ENCODE measurements at regions not wholly inside any gene's neighbourhood (a gene's known extent, or its start where the extent isn't known, plus 50 kb on each side); places are given as distances from the start of the nearest gene placed in this dataset.

- TF ChIP-seq CTCF (IDR thresholded peaks at IDR 0.05; ENCODE audit: borderline replicate concordance, extremely low read depth, low read length, poor library complexity, severe bottlenecking), result no peak
- TF ChIP-seq EZH2 (IDR thresholded peaks at IDR 0.05; ENCODE audit: borderline replicate concordance, low read depth, low read length, severe bottlenecking), result no peak
- no peaks in the 10 kb centered on the region for H4K20me1 ChIP-seq (ENCODE audit: insufficient read depth, low read length)
- no peak for ATAC-seq (ENCODE audit: insufficient read depth, low read depth)
Observed at GRCh38 chr6:67736161-67736560, 898.9 kb upstream of the ADGRB3 start.

GRCh38 chr6:67735623-67736022 lies 899.5 kb upstream of the ADGRB3 start:
- Histone ChIP-seq H3K27me3 (ENCODE audit: insufficient read depth, low read length, poor library complexity) (no peaks in the 10 kb centered on the region), H3K36me3 (ENCODE audit: insufficient read depth, low read length) (no peaks in the 10 kb centered on the region), H4K20me1 (ENCODE audit: insufficient read depth, low read length) (no peaks in the 10 kb centered on the region), H3K9ac (ENCODE audit: low read depth, low read length) (no peak overlapping the region), H3K79me2 (ENCODE audit: insufficient read depth, low read length) (no peaks in the 10 kb centered on the region), H3K9me3 (ENCODE audit: insufficient read depth, low read length, severe bottlenecking) (no peaks in the 10 kb centered on the region), H3K4me3 (ENCODE audit: low read depth in 1 of 2, low read length in 2 of 2) (no peak overlapping the region), H3K4me2 (ENCODE audit: insufficient read depth, low read length) (no peak overlapping the region), H3K4me1 (ENCODE audit: insufficient read depth, low read length) (no peaks in the 10 kb centered on the region), H3K27ac (ENCODE audit: low read length) (no peak overlapping the region), H2AFZ (ENCODE audit: low read depth, low read length) (no peak overlapping the region)
- no peak for TF ChIP-seq CTCF (IDR thresholded peaks at IDR 0.05; ENCODE audit: borderline replicate concordance, extremely low read depth, low read length, poor library complexity, severe bottlenecking)
- TF ChIP-seq EZH2 (IDR thresholded peaks at IDR 0.05; ENCODE audit: borderline replicate concordance, low read depth, low read length, severe bottlenecking), result no peak
- no peak for ATAC-seq (ENCODE audit: insufficient read depth, low read depth)
- no peak for DNase-seq

More at GRCh38 chr6:67736161-67736560, 898.9 kb upstream of the ADGRB3 start:
- H3K4me2 ChIP-seq (ENCODE audit: insufficient read depth, low read length), result no peak overlapping the region
- no peak overlapping the region for H3K9ac ChIP-seq (ENCODE audit: low read depth, low read length)
- H3K27me3 ChIP-seq (ENCODE audit: insufficient read depth, low read length, poor library complexity), result no peaks in the 10 kb centered on the region
- H3K36me3 ChIP-seq (ENCODE audit: insufficient read depth, low read length), result no peaks in the 10 kb centered on the region
- no peaks in the 10 kb centered on the region for H3K4me1 ChIP-seq (ENCODE audit: insufficient read depth, low read length)
- no peak overlapping the region for H3K4me3 ChIP-seq (ENCODE audit: low read depth in 1 of 2, low read length in 2 of 2)
- no peak for DNase-seq
- no peak overlapping the region for H3K27ac ChIP-seq (ENCODE audit: low read length)
- H3K9me3 ChIP-seq (ENCODE audit: insufficient read depth, low read length, severe bottlenecking), result no peaks in the 10 kb centered on the region
- no peaks in the 10 kb centered on the region for H3K79me2 ChIP-seq (ENCODE audit: insufficient read depth, low read length)
- no peak overlapping the region for H2AFZ ChIP-seq (ENCODE audit: low read depth, low read length)

GRCh38 chr6:67722861-67723261 lies 912.2 kb upstream of the ADGRB3 start:
- ATAC-seq (ENCODE audit: insufficient read depth, low read depth), result no peak
- TF ChIP-seq CTCF (IDR thresholded peaks at IDR 0.05; ENCODE audit: borderline replicate concordance, extremely low read depth, low read length, poor library complexity, severe bottlenecking) (no peak), EZH2 (IDR thresholded peaks at IDR 0.05; ENCODE audit: borderline replicate concordance, low read depth, low read length, severe bottlenecking) (no peak)
- Histone ChIP-seq H3K4me1 (ENCODE audit: insufficient read depth, low read length) (no peaks in the 10 kb centered on the region), H4K20me1 (ENCODE audit: insufficient read depth, low read length) (no peaks in the 10 kb centered on the region), H3K27ac (ENCODE audit: low read length) (no peak overlapping the region), H3K9ac (ENCODE audit: low read depth, low read length) (no peak overlapping the region), H2AFZ (ENCODE audit: low read depth, low read length) (no peak overlapping the region), H3K4me2 (ENCODE audit: insufficient read depth, low read length) (no peak overlapping the region), H3K27me3 (ENCODE audit: insufficient read depth, low read length, poor library complexity) (no peaks in the 10 kb centered on the region), H3K79me2 (ENCODE audit: insufficient read depth, low read length) (no peaks in the 10 kb centered on the region), H3K36me3 (ENCODE audit: insufficient read depth, low read length) (no peaks in the 10 kb centered on the region), H3K4me3 (ENCODE audit: low read depth in 1 of 2, low read length in 2 of 2) (no peak overlapping the region), H3K9me3 (ENCODE audit: insufficient read depth, low read length, severe bottlenecking) (no peaks in the 10 kb centered on the region)
- DNase-seq, result no peak

- Histone ChIP-seq H2AFZ (ENCODE audit: low read depth, low read length) (no peak overlapping the region), H3K79me2 (ENCODE audit: insufficient read depth, low read length) (no peaks in the 10 kb centered on the region)
- TF ChIP-seq EZH2 (IDR thresholded peaks at IDR 0.05; ENCODE audit: borderline replicate concordance, low read depth, low read length, severe bottlenecking) (no peak), CTCF (IDR thresholded peaks at IDR 0.05; ENCODE audit: borderline replicate concordance, extremely low read depth, low read length, poor library complexity, severe bottlenecking) (no peak)
Observed at GRCh38 chr6:67717281-67717680, 917.8 kb upstream of the ADGRB3 start.

More at GRCh38 chr6:67717281-67717680, 917.8 kb upstream of the ADGRB3 start:
- H3K4me2 ChIP-seq (ENCODE audit: insufficient read depth, low read length), result no peak overlapping the region
- no peak for ATAC-seq (ENCODE audit: insufficient read depth, low read depth)
- H3K27me3 ChIP-seq (ENCODE audit: insufficient read depth, low read length, poor library complexity), result no peaks in the 10 kb centered on the region
- no peak overlapping the region for H3K27ac ChIP-seq (ENCODE audit: low read length)
- H3K4me1 ChIP-seq (ENCODE audit: insufficient read depth, low read length), result no peaks in the 10 kb centered on the region
- H4K20me1 ChIP-seq (ENCODE audit: insufficient read depth, low read length), result no peaks in the 10 kb centered on the region
- no peaks in the 10 kb centered on the region for H3K9me3 ChIP-seq (ENCODE audit: insufficient read depth, low read length, severe bottlenecking)
- no peak overlapping the region for H3K9ac ChIP-seq (ENCODE audit: low read depth, low read length)
- no peak for DNase-seq
- H3K4me3 ChIP-seq (ENCODE audit: low read depth in 1 of 2, low read length in 2 of 2), result no peak overlapping the region
- H3K36me3 ChIP-seq (ENCODE audit: insufficient read depth, low read length), result no peaks in the 10 kb centered on the region
